Lung (tissue), 11 donors: ENCODE measurements at regions not wholly inside any gene's neighbourhood (a gene's known extent, or its start where the extent isn't known, plus 50 kb on each side); places are given as distances from the start of the nearest gene placed in this dataset.

ENCODE experiments used
- ATAC-seq: fragments of 200-7000 bp; cut with Tn5 transposase; one replicate; pipeline ENCODE4 v1.9.1; 2020; ENCODE audit warnings: moderate number of reproducible peaks; ENCODE audit not compliant: insufficient read depth, low FRiP score
- DNase-seq, 3 donors: peaks; one replicate each; pipeline ENCODE4 v3.0.0-alpha.2; 2013 to 2017
- H3K27ac ChIP-seq, 2 donors: one replicate each; pipeline ENCODE4 v1.5.1; 2013; ENCODE audit warnings: mild to moderate bottlenecking in 2 of 2, moderate library complexity in 2 of 2, control low read depth in 1 of 2, inconsistent platforms in 1 of 2, low read depth in 1 of 2, low read length in 1 of 2
- H3K27me3 ChIP-seq, 3 donors: one replicate each; pipeline ENCODE4 v1.5.1; 2013; ENCODE audit warnings: low read length in 2 of 3; ENCODE audit not compliant: control insufficient read depth in 3 of 3, insufficient read depth in 3 of 3
- H3K36me3 ChIP-seq, 4 donors: one replicate each; pipeline ENCODE4 v1.5.1; 2013; ENCODE audit warnings: low read length in 4 of 4, mild to moderate bottlenecking in 1 of 4, moderate library complexity in 1 of 4; ENCODE audit not compliant: control insufficient read depth in 4 of 4, insufficient read depth in 4 of 4
- H3K4me1 ChIP-seq, 5 donors: one replicate each; pipeline ENCODE4 v1.5.1; 2013; ENCODE audit warnings: low read length in 5 of 5, mild to moderate bottlenecking in 2 of 5, moderate library complexity in 1 of 5; ENCODE audit not compliant: control insufficient read depth in 5 of 5, insufficient read depth in 5 of 5
- H3K4me3 ChIP-seq: one replicate; pipeline ENCODE4 v1.5.1; 2013; ENCODE audit warnings: mild to moderate bottlenecking, control low read depth, moderate library complexity
- H3K9ac ChIP-seq, 2 donors: one replicate each; pipeline ENCODE4 v1.5.1; 2013; ENCODE audit warnings: low read length in 2 of 2, control low read depth in 1 of 2; ENCODE audit not compliant: insufficient read depth in 1 of 2
- H3K9me3 ChIP-seq, 4 donors: one replicate each; pipeline ENCODE4 v1.5.1; 2013; ENCODE audit warnings: low read length in 3 of 4, mild to moderate bottlenecking in 1 of 4, moderate library complexity in 1 of 4; ENCODE audit not compliant: control insufficient read depth in 4 of 4, insufficient read depth in 3 of 4
- CTCF ChIP-seq: IDR thresholded peaks from 2 replicates; pipeline ENCODE4 v1.5.1; 2012; ENCODE audit warnings: mild to moderate bottlenecking; ENCODE audit errors: control extremely low read depth, extremely low read depth
- WGBS, 2 donors: extraction: QIAGEN DNeasy Blood & Tissue Kit; methylation state at CpG; one replicate each; pipeline ENCODE4 v1.1.7; 2013; 5-methylcytosine and 5-hydroxymethylcytosine counted together
- donor health status: control.
- donor health status: control.
- donor health status: Bipolar disorder and iron deficiency.
- donor health status: healthy.
- donor health status: DM: yes; HTN: yes; CAD: no.

GRCh38 chr18:78664848-78665247 is 314.8 kb upstream of the SALL3 start:
- no peaks in the 10 kb centered on the region for H3K4me1 ChIP-seq
- no peak for ATAC-seq
- H3K9me3 ChIP-seq: no peaks in the 10 kb centered on the region
- no peak overlapping the region for H3K27ac ChIP-seq
- WGBS, 2 donors: 87 to 92% methylated on average over 5 of the region's 5 CpGs
- TF ChIP-seq CTCF: no peak
- H3K4me3 ChIP-seq: no peak overlapping the region
- no peak for DNase-seq
- H3K27me3 ChIP-seq: no peaks in the 10 kb centered on the region
- no peak overlapping the region for H3K9ac ChIP-seq
- H3K36me3 ChIP-seq: no peaks in the 10 kb centered on the region

GRCh38 chr18:78665644-78666043 is 314.0 kb upstream of the SALL3 start:
- no peaks in the 10 kb centered on the region for H3K36me3 ChIP-seq
- ATAC-seq (no peak), DNase-seq (no peak)
- H3K27ac ChIP-seq: no peak overlapping the region
- H3K4me3 ChIP-seq: no peak overlapping the region
- H3K27me3 ChIP-seq: peaks cover 0 to 3% (median 0%) of the 10 kb centered on the region in 3 donors
- H3K9me3 ChIP-seq: no peaks in the 10 kb centered on the region
- H3K9ac ChIP-seq: no peak overlapping the region
- 88 to 92% methylated on average over 10 of the region's 10 CpGs for WGBS, 2 donors
- no peaks in the 10 kb centered on the region for H3K4me1 ChIP-seq
- TF ChIP-seq CTCF: no peak

- DNase-seq (no peak), ATAC-seq (no peak)
- Histone ChIP-seq H3K36me3 (no peaks in the 10 kb centered on the region), H3K27ac (no peak overlapping the region), H3K4me1 (no peaks in the 10 kb centered on the region), H3K9ac (no peak overlapping the region), H3K4me3 (no peak overlapping the region), H3K27me3 (peaks cover 0 to 5% (median 0%) of the 10 kb centered on the region in 3 donors), H3K9me3 (no peaks in the 10 kb centered on the region)
- TF ChIP-seq CTCF: no peak
- 86 to 89% methylated on average over 13 of the region's 13 CpGs for WGBS, 2 donors
Observed at GRCh38 chr18:78666666-78667335, 312.8 kb upstream of the SALL3 start.
